KOPT-K1 (cell line): ENCODE measurements at regions not wholly inside any gene's neighbourhood (a gene's known extent, or its start where the extent isn't known, plus 50 kb on each side); places are given as distances from the start of the nearest gene placed in this dataset.
"Not testable (repeated sequence)": the region's sequence is repeated elsewhere in the genome, so short reads cannot be mapped to it uniquely, and the experiment has no call there.

Experiments used
- H3K27ac ChIP-seq: fragments of 200-600 bp; sonication (generic); 2 replicates; pipeline ENCODE4 v1.5.1; 2016; ENCODE audit warnings: antibody characterized with exemption, mild to moderate bottlenecking, low read depth, low read length; ENCODE audit not compliant: poor library complexity, severe bottlenecking
- H3K36me3 ChIP-seq: fragments of 200-600 bp; sonication (generic); 2 replicates; pipeline ENCODE4 v1.5.1; 2017; ENCODE audit warnings: antibody characterized with exemption, mild to moderate bottlenecking, low read length, moderate library complexity; ENCODE audit not compliant: insufficient read depth
- H3K9me3 ChIP-seq: fragments of 200-600 bp; sonication (generic); 2 replicates; pipeline ENCODE4 v1.5.1; 2017; ENCODE audit warnings: antibody characterized with exemption, low read length, mild to moderate bottlenecking; ENCODE audit not compliant: insufficient read depth, poor library complexity, severe bottlenecking

DNA sequence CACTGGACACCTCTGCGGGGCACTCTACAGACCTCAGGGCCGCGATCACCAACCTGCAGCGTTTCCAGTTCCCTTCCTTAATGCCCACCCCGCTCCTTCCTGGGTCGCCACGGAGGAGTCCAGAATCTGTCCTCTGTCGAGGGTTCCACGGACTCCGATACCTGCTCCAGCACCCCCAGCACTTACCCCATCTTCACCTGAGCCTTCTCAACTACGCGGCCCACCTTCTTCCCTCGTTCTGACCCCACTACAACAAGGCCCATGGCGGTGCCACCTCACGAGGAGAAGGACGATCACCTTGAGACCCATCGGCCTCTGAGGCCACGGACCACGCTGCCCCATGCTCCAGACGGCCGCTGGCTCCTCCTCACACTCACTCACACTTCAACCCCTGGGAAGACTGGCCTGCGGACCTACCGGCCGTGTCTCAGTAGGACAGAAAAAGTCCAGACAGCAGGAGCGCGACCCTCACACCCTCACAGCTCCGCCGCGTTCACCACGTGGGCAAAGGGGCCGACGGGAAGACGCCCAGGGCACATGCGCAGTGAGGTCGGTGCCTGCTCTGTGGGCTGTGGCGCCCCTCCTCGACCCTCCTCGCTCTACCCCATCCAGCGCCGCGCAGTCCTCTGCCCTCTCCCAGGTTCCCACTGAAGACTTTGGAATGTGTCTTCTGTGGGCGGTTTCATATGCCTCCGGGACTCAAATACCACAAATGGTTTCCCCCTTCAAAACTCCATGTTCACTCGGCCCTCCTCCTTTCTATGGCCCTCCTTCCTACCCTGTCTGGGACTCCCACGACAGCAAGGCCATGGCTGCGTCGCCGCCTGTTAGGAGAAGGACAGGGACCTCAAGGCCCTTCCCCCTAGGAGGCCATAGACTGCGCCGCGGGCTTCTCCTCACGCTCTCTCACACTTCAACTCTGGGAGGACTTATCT lies 193.9 kb upstream of the PHF14 start:
- Histone ChIP-seq H3K36me3 (no peaks in the 10 kb centered on the region), H3K27ac (no peak overlapping the region), H3K9me3 (no peaks in the 10 kb centered on the region)

DNA sequence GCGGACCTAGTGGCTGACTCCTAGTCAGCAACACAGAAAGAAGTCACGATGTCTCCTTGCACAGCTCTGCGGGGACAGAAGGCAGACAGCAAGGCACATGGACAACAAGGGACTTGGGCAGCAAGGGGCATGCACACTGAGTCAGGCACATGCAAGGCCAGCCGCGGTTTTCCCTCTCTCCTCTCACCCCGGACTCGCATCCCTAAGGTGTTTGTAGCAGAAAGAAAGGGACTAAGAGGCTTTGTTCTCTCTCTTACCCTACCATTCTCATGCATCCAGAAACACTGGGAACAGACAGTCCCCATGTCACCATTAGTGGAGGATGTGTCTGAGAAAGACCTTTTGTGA lies 193.3 kb upstream of the PHF14 start:
- H3K36me3 ChIP-seq, result no peaks in the 10 kb centered on the region
- H3K27ac ChIP-seq, result no peak overlapping the region
- H3K9me3 ChIP-seq, result no peaks in the 10 kb centered on the region

DNA sequence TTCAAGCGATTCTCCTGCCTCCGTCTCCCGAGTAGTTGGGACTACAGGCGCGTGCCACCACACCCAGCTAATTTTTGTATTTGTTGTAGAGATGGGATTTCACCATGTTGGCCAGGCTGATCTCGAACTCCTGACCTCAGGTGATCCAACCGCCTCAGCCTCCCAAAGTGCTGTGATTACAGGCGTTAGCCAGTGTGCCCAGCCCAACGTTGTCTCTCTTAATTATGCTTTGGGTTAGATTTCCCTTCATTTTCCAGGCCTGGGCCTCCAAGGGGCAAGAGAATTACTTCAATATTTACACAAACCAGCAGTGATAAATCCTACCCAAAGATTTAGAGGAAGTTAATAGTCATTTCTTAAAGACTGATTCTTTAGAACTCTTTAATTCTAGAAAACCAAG lies 186.7 kb upstream of the PHF14 start:
- H3K36me3 ChIP-seq, H3K9me3 ChIP-seq, H3K27ac ChIP-seq: not testable (repeated sequence)

DNA sequence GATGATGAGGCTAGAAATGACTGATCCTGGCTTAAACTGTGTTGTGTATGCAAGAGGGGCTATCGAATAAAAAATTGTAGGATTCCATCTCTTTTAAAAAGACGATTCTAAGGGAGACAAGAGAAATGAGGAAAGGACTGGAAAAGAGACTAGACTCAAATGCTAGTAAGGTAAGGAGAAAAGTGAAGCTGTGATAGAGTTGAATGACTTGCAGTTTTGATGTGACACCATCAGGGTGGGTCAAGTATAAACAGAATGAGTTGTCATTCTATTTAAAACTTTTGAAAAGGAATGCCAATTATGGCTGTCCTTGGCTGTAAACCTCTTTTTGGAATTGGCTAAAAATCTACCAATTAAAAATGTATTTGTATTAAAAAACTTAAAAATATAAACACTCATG lies 184.5 kb upstream of the PHF14 start:
- Histone ChIP-seq H3K36me3 (no peaks in the 10 kb centered on the region), H3K9me3 (no peaks in the 10 kb centered on the region), H3K27ac (no peak overlapping the region)

DNA sequence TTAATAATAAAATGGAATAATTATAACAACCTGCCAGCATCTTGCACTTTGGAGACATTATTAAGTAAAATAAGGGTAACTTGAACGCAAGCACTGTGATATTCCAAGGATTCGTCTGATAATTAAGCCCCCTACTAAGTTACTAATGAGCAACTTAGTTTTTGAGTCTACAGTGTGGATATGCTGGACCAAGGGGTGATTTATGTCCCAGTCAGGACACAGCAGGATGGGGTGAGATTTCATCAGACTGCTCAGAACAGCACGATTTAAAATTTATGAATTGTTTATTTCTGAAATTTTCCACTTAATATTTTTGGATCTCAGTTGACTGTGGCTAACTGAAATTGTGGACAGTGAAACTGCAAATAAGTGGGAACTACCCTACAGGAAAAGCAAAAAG lies 182.8 kb upstream of the PHF14 start:
- Histone ChIP-seq H3K27ac (no peak overlapping the region), H3K9me3 (no peaks in the 10 kb centered on the region), H3K36me3 (no peaks in the 10 kb centered on the region)

DNA sequence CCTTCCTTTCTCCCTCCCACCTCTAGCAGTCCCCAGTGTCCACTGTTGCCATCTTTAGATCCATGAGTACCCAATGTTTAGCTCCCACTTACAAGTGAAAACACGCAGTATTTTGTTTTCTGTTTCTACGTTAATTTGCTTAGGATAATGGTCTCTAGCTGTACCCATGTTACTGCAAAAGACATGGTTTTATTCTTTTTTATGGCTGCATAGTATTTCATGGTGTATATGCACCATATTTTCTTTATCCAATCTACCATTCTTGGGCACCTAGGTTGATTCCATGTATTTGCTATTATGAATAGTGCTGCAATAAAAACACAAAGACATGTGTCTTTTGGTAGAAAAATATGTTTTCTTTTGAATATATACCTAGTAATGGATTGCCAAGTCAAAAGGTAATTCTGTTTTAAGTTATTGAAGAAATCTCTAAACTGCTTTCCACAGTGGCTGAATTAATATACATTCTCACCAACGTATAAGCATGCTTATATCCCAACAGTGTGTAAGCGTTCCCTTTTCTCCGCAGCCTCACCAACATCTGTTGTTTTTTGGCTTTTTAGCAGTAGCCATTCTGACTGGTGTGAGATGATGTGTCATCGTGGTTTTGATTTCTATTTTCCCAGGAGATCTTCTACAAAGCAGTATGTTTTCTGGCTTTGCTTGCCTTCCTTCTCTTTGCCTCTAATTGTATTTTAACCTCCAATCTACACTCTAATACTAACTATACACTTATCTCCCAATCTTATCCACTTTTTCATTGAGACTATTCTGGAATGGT lies 179.5 kb upstream of the PHF14 start:
- Histone ChIP-seq H3K27ac (no peak overlapping the region), H3K9me3 (no peaks in the 10 kb centered on the region), H3K36me3 (no peaks in the 10 kb centered on the region)

DNA sequence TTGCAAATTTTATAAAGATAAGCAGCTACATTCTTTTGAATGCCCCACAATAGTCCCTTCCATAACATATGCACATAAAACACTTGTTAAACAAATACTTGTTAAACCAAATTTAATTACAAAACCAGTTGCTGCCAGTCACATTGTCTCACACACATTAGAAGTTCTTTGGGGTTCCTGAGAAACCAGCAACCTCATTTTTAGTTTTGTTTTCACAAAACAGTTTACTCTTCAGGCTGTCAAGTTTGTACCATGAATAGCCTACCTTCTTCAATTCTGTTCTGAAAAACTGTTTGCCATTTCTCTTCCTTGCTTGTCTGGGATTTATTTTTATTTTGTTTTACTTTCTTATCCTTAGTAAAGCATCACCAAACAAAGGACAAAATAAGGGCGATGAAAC lies 176.5 kb upstream of the PHF14 start:
- Histone ChIP-seq H3K27ac (no peak overlapping the region), H3K9me3 (no peaks in the 10 kb centered on the region), H3K36me3 (no peaks in the 10 kb centered on the region)

DNA sequence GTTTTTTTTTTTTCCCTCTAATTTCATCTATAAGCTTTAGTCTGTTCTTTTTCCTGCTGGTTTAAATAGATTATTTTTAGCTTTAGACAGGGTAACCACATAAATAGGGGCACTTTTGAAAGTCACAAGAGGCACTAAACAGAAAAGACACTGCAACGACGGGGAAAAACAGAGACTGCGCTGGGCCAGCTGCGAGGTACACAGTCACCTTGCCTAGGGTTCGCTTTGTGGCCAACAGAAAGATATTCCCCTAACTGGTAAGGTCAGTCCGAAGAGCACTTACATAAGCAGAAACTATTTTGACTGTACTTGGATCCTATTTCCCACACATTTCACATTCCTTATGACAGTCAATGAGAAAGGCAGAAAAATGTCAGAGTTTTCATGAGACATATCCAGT lies 175.6 kb upstream of the PHF14 start:
- Histone ChIP-seq H3K36me3 (no peaks in the 10 kb centered on the region), H3K27ac (no peak overlapping the region), H3K9me3 (no peaks in the 10 kb centered on the region)

DNA sequence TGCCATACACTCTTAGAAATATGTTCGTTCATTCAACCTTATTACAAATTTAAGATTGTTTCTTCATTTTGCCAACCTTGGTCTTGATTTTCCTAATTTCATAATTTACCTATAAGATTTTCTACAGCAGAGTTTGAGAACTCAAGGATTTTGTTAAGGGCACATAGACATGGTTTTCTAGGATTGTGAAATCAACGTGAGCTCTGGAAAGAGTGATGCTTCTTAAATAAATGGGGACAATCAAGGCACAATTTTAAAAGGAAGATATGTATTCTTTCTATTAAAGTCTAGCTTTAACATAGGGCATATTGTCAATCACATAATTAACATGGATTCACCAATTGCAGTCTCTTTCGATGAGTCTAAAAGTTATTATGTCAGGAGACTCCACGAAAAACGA lies 174.2 kb upstream of the PHF14 start:
- Histone ChIP-seq H3K36me3 (no peaks in the 10 kb centered on the region), H3K27ac (no peak overlapping the region), H3K9me3 (no peaks in the 10 kb centered on the region)

DNA sequence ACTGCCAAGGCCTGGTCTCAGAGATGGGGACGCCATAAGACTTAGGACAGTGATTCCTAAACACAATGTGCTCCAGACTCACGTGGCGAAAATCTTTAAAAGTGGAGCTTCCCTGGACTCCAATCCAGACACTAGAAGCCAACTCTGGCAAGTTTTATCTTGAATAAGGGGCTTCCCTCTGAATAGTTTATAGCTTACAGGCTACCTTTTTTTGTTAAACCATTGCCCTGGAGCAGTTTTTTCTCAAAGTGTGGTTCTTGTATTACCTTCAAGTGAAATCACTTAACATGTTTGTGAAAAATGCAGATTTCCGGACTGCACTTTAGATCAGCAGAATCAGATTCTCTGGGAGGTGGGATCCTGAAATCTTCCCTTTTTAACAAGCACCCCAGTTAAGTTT lies 171.7 kb upstream of the PHF14 start:
- Histone ChIP-seq H3K36me3 (no peaks in the 10 kb centered on the region), H3K27ac (no peak overlapping the region), H3K9me3 (no peaks in the 10 kb centered on the region)

DNA sequence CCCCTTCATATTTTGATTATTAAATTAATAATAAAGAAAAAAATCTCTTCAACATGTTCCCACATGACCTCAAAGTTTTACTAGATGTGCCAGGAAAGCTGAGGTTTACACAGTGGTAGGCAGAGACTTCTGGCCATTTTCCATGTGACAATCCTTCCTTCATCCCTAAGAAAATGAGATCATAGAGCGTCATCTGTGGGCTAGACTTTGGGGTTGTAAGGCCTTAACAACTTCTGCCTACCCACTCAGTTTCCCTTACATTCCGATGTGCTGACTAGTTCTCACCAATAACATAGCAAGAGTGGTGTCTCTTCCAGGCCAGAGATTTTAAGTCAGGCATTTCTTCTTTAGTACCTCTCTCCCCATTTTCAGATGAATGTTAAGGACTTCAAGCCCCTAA lies 171.1 kb upstream of the PHF14 start:
- Histone ChIP-seq H3K27ac (no peak overlapping the region), H3K36me3 (no peaks in the 10 kb centered on the region), H3K9me3 (no peaks in the 10 kb centered on the region)

DNA sequence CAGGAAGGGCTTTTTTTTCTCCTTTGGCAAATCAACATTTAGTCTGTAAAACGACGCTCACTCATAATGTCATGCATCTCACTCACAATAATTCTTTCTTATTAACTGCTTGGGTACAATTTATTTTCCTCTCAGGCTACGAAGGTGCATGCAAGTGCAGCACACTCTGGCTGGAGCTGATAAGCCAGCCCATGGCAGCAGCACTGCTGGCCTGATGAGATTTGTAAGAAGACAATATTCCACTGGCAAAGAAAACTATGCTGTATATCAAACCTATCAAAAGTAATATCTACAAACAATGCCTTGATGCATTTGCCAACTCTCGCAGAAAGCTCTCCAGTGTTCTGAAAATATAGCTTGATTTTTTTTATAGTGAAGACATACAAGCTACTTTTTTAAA lies 170.0 kb upstream of the PHF14 start:
- H3K27ac ChIP-seq, result no peak overlapping the region
- no peaks in the 10 kb centered on the region for H3K36me3 ChIP-seq
- H3K9me3 ChIP-seq, result no peaks in the 10 kb centered on the region

DNA sequence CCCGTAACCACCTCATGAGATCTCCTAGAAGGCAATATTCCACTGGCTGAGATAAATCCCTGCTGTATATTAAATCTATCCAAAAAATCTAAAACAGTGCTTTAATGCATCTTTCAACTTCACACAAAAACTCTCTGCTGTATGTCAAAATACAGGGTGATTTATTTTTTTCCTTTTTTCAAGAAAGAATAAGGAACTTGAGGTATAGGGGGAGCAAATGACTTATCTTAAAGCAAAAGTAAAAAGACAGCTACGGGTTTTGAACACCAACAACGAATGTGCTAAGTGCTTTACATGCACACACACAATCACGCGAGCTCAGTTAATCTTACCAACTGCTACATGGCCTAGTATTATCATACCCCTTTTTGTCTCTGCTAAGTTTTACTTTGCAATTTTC lies 168.9 kb upstream of the PHF14 start:
- Histone ChIP-seq H3K27ac (no peak overlapping the region), H3K9me3 (no peaks in the 10 kb centered on the region), H3K36me3 (no peaks in the 10 kb centered on the region)

DNA sequence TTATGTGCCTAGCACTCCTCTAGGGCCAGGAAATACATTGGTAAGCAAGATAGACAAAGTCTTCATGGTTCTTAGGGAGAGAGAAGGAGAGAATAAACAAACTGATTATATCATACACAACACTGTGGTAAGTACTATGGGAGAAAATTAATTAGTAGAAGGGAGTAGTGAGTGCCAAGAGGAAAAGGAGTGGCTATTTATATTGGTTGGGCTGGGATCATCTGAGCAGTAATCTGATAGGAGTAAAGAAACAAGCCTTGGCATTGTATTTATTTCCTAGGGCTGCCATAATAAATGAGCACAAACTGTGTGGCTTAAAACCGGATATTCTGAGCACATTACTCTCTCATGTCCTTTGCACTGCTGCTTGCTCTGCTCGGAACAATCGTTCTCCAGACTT lies 158.1 kb upstream of the PHF14 start:
- H3K27ac ChIP-seq, result no peak overlapping the region
- no peaks in the 10 kb centered on the region for H3K36me3 ChIP-seq

DNA sequence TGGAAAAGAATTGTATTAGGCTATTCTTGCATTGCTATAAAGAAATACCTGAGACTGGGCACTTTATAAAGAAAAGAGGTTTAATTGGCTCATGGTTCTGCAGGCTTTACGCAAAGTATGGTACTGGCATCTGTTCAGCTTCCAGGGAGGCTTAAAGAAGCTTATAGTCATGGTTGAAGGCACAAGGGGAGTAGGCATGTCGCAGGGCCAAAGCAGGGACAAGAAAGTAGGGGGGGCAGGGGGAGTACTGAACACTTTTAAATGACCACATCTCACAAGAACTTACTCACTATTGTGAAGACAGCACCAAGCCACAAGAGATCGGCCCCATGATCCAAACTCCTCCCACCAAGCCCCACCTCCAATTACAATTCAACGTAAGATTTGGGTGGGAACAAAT lies 152.5 kb upstream of the PHF14 start:
- H3K27ac ChIP-seq, result no peak overlapping the region
- no peaks in the 10 kb centered on the region for H3K36me3 ChIP-seq
- no peaks in the 10 kb centered on the region for H3K9me3 ChIP-seq

More for the DNA sequence above, 158.1 kb upstream of the PHF14 start:
- H3K9me3 ChIP-seq, result no peaks in the 10 kb centered on the region

DNA sequence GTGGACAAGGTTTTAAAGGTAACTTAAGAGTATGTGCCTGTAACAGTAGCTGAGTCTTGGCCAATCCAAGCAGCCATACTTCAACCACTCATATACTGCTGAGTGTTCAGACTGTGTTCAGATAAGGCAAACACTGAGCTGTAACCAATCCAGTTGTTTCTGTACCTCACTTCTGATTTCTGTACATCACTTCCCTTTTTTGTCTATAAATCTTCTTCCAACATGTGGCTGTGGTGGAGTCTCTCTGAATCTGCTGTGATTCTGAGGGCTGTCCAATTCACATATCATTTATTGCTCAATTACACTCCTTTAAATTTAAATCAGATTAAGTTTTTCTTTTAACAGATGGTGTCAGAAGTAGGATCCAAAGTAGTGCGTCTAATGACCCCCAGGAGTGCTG lies 149.5 kb upstream of the PHF14 start:
- Histone ChIP-seq H3K27ac (no peak overlapping the region), H3K9me3 (no peaks in the 10 kb centered on the region), H3K36me3 (no peaks in the 10 kb centered on the region)
